ENCODE measurements at regions not wholly inside any gene's neighbourhood (a gene's known extent, or its start where the extent isn't known, plus 50 kb on each side); places are given as distances from the start of the nearest gene placed in this dataset.

GRCh38 chr3:28673446-28673845, 324.8 kb upstream of the AZI2 start:
- DNase-seq: no peak
- Histone ChIP-seq H3K4me3 (no peak overlapping the region), H3K9me3 (replicated peaks) (no peaks in the 10 kb centered on the region), H3K4me1 (no peaks in the 10 kb centered on the region; the same call in 1 of the 2 replicates), H3K27me3 (no peaks in the 10 kb centered on the region), H3K27ac (no peak overlapping the region), H3K36me3 (no peaks in the 10 kb centered on the region)

- no peak for DNase-seq
- no peak overlapping the region for H3K27ac ChIP-seq
- H3K27me3 ChIP-seq: no peaks in the 10 kb centered on the region
- H3K36me3 ChIP-seq: no peaks in the 10 kb centered on the region
- H3K4me3 ChIP-seq: no peak overlapping the region
- H3K9me3 ChIP-seq (replicated peaks): no peaks in the 10 kb centered on the region
- H3K4me1 ChIP-seq: no peaks in the 10 kb centered on the region; the same call in 1 of the 2 replicates
These were observed 325.6 kb upstream of the AZI2 start for GRCh38 chr3:28674212-28674611.

DNA sequence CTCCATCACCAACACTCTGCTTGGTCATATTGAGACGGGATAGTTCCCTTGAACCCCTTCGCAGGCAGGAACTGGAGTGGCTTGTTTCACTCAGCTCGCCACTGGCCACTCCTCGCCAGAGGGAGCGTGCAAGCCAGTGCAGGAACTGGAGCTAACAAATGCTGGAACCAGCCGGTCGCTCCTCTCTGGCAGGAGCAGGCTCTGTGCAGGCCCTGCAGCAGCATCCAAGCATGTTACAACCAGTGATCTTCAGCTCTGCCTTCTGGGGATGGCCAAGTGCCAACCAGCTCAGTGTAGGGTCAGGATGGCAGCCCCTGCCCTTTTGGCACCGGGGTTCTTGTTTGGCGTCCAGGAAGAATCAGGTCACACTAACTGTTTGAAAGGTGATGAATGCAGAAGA, 329.0 kb upstream of the AZI2 start:
- H3K27ac ChIP-seq: no peak overlapping the region
- no peaks in the 10 kb centered on the region for H3K36me3 ChIP-seq
- H3K9me3 ChIP-seq (replicated peaks): no peaks in the 10 kb centered on the region
- DNase-seq: no peak
- H3K27me3 ChIP-seq: no peaks in the 10 kb centered on the region
- no peaks in the 10 kb centered on the region; the same call in 1 of the 2 replicates for H3K4me1 ChIP-seq
- H3K4me3 ChIP-seq: no peak overlapping the region

DNA sequence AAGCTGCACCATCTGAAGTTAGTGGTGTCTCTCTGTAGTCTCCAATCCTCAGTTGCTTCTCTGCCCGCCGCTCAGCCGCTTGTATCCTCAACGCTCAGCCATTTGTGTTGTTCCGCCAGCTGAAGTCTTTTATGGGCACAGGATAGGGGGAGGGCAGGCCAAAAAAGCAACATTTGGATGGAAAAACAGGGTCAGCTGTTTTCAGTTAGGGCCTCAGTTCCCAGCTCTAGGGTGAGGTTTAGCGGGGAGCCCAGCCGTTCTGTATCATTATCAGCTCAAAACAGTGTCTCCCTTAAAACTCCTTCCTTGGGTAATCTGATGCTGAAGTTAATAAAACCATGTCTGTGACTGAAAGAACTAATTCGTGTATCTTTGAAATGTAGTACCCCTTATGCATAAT, 329.5 kb upstream of the AZI2 start:
- Histone ChIP-seq H3K9me3 (replicated peaks) (no peaks in the 10 kb centered on the region), H3K4me1 (no peaks in the 10 kb centered on the region; the same call in 1 of the 2 replicates), H3K4me3 (no peak overlapping the region), H3K27ac (no peak overlapping the region), H3K27me3 (no peaks in the 10 kb centered on the region), H3K36me3 (no peaks in the 10 kb centered on the region)
- no peak for DNase-seq

DNA sequence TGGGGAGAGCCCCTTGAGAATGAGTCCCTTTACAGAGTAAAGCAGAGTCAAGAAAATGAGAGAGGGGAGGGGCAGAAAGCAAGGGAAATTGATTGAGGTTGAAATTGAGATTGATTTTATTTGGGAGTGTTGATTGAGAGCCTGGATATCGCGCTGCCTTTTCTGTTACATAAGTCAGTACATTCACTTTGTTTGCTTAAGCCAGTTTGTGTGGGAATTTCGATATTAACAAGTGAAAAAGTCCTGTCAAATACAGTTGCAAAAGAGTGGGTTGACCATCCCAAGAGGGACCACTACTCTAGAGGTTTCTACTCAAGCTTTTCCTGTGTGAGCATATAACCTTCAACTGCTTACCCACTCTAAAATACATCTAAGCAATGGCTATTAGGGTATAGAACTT, 331.4 kb upstream of the AZI2 start:
- H3K27ac ChIP-seq: no peak overlapping the region
- H3K36me3 ChIP-seq: no peaks in the 10 kb centered on the region
- no peaks in the 10 kb centered on the region for H3K27me3 ChIP-seq
- no peak overlapping the region for H3K4me3 ChIP-seq
- no peak for DNase-seq
- H3K9me3 ChIP-seq (replicated peaks): no peaks in the 10 kb centered on the region
- H3K4me1 ChIP-seq: no peaks in the 10 kb centered on the region; the same call in 1 of the 2 replicates

GRCh38 chr3:28682121-28682520, 333.5 kb upstream of the AZI2 start:
- no peaks in the 10 kb centered on the region; the same call in 1 of the 2 replicates for H3K4me1 ChIP-seq
- H3K9me3 ChIP-seq (replicated peaks): no peaks in the 10 kb centered on the region
- H3K27ac ChIP-seq: no peak overlapping the region
- no peaks in the 10 kb centered on the region for H3K27me3 ChIP-seq
- no peaks in the 10 kb centered on the region for H3K36me3 ChIP-seq
- DNase-seq: no peak
- H3K4me3 ChIP-seq: no peak overlapping the region

DNA sequence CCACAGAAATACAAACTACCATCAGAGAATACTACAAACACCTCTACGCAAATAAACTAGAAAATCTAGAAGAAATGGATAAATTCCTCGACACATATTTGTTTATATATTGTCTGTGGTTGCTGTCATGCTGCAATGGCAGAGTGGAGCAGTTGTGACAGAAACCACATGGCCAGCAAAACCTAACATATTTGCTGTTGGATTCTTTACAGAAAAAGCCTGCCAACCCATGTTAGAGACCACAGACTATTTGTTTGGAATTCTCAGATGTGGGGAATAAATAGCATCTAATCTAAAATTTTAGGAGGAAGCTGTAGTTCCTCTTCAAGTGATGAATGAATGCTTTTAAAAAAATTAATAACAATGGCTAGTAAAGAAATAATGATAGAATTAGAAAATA, 341.6 kb upstream of the AZI2 start:
- Histone ChIP-seq H3K27me3 (no peaks in the 10 kb centered on the region), H3K27ac (no peak overlapping the region), H3K4me3 (no peak overlapping the region), H3K36me3 (no peaks in the 10 kb centered on the region), H3K9me3 (replicated peaks) (no peaks in the 10 kb centered on the region), H3K4me1 (no peaks in the 10 kb centered on the region; the same call in 1 of the 2 replicates)
- DNase-seq: no peak

GRCh38 chr3:28698706-28699105, 350.1 kb upstream of the AZI2 start:
- H3K9me3 ChIP-seq (replicated peaks): no peaks in the 10 kb centered on the region
- H3K27ac ChIP-seq: no peak overlapping the region
- peak in 1 of 2 experiments; percentile 34 for DNase-seq
- H3K27me3 ChIP-seq: no peaks in the 10 kb centered on the region
- H3K36me3 ChIP-seq: no peaks in the 10 kb centered on the region
- H3K4me1 ChIP-seq: peaks cover 6% of the 10 kb centered on the region
- H3K4me3 ChIP-seq: no peak overlapping the region

DNA sequence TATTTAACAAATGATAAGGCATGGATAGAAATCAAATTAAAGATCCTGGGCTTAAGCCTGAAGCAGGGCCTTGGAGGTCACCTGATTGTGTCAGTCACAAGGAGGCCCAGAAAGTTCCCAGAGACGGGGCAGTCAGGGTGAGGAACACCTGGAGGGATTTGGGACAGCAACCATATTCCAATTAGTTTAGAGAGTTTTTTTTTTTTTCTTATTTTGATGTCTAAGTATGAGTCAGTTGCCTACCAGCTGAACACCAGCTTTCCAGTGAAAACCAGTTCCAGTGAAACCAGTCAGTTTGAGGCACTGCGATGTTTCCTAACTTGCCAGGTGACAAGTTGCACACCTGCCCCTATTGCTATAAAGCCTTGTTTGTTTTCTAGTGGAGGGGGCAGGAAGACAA, 350.7 kb upstream of the AZI2 start:
- no peaks in the 10 kb centered on the region for H3K36me3 ChIP-seq
- H3K4me1 ChIP-seq: peaks cover 6% of the 10 kb centered on the region
- H3K27ac ChIP-seq: no peak overlapping the region
- H3K9me3 ChIP-seq (replicated peaks): no peaks in the 10 kb centered on the region
- peak in 1 of 2 experiments; percentile 24 for DNase-seq
- no peaks in the 10 kb centered on the region for H3K27me3 ChIP-seq
- H3K4me3 ChIP-seq: no peak overlapping the region

DNA sequence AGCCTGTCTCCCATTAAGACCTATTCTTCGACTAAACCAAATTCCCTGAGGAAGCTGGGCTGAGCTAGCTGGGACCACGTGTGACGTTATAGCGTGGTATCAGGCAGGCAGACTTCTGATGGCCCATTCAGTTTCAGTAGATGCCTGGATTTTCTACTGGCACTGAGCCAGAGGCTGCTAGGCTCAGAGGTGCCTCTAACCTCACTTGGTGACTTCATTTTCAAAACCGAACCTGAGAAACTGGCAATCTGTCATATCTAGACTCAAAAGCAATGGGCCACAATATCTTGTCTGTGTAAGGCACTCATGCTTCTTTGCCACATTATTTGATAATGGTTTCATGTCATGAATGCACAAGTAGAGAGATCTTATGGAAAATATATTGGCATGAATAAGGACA, 352.1 kb upstream of the AZI2 start:
- H3K27ac ChIP-seq: no peak overlapping the region

GRCh38 chr3:28703843-28704242, 355.2 kb upstream of the AZI2 start:
- H3K27me3 ChIP-seq: no peaks in the 10 kb centered on the region
- no peaks in the 10 kb centered on the region for H3K36me3 ChIP-seq
- H3K9me3 ChIP-seq (replicated peaks): no peaks in the 10 kb centered on the region
- DNase-seq: no peak
- H3K27ac ChIP-seq: no peak overlapping the region
- H3K4me3 ChIP-seq: no peak overlapping the region
- H3K4me1 ChIP-seq: peaks cover 6% of the 10 kb centered on the region

More for the DNA sequence above, 352.1 kb upstream of the AZI2 start:
- peaks cover 6% of the 10 kb centered on the region for H3K4me1 ChIP-seq
- H3K27me3 ChIP-seq: no peaks in the 10 kb centered on the region
- no peaks in the 10 kb centered on the region for H3K9me3 ChIP-seq (replicated peaks)
- no peaks in the 10 kb centered on the region for H3K36me3 ChIP-seq
- H3K4me3 ChIP-seq: no peak overlapping the region
- peak in 1 of 2 experiments; percentile 16 for DNase-seq

DNA sequence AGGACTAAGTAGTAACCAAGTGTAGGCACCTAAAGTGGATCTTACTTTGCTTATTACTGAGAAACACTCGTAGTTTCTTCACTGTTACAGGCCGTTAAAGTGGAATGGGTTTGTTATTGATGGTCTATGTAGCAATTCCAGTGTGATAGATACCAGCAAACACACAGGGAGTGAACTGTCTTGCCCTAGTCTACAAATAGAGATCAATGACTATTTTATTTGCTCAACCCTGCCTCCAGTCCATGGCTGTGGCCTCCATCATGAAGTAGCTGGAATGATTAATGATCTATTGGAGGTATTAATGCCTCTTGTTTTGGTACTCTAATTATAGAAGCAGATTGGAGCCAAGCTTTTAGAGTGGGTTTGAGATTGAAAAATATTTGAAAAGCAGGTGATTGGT, 362.7 kb upstream of the AZI2 start:
- Histone ChIP-seq H3K4me1 (no peaks in the 10 kb centered on the region), H3K36me3 (no peaks in the 10 kb centered on the region), H3K4me3 (no peak overlapping the region), H3K27me3 (no peaks in the 10 kb centered on the region), H3K27ac (no peak overlapping the region), H3K9me3 (replicated peaks) (no peaks in the 10 kb centered on the region)
- no peak for DNase-seq

DNA sequence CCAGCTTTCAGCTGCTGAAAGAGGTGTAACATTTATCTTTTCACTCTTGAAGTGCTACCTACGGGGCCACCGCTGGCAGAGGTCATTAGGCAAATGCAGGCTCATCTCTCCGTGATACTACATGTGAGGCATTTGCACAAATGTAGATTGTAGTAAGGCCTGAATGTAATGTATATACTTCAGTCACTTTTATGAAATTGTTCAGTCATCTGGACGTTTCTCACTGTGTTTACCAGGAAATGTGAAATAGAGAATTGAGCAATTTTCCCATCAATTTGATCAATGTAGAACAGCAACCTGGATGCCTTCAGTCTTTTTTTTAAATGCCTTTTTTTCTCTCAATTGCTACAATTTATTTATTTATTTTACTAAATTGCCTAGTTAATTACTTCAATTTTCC, 368.3 kb upstream of the AZI2 start:
- Histone ChIP-seq H3K9me3 (replicated peaks) (no peaks in the 10 kb centered on the region), H3K27ac (no peak overlapping the region), H3K4me1 (no peaks in the 10 kb centered on the region), H3K36me3 (no peaks in the 10 kb centered on the region), H3K27me3 (no peaks in the 10 kb centered on the region), H3K4me3 (no peak overlapping the region)
- DNase-seq: no peak

DNA sequence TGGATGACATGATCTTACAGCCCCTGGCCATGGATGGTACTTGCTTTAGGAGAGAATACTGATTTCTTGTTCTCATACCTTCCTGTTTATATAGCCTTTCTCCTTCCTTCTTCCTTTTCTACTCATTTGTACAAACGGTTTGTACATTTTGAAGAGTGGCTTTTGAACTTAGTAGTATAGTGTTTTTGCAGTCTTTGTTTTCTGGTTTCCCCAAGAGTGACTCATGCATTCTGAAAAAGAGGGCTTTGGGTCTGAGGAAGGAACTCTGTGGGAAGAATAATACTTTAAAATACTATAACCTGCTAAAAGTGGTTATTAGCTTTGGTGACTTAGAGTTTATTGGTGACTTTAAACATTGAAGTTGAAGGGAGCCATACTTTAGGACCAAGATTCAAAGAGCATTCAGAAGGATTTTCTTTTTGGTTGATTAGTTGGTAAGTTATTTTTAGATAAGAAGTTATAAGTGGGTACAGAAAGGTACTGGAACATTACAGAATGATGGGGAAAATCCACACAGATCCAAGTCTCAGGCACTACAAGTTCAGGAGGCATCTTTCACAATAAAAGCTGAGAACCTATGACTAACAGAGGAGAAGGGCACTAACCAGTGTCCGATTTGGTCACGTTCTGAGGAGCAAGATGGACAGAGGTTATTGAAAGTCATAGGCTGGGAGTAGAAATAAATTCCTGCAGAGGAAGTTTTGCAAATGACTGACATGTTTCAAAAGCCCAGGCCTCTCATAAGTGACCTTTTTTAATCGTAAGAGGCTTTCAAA, 369.6 kb upstream of the AZI2 start:
- Histone ChIP-seq H3K27ac (no peak overlapping the region), H3K27me3 (no peaks in the 10 kb centered on the region), H3K9me3 (replicated peaks) (no peaks in the 10 kb centered on the region), H3K4me1 (no peaks in the 10 kb centered on the region), H3K36me3 (no peaks in the 10 kb centered on the region), H3K4me3 (no peak overlapping the region)
- DNase-seq: no peak

DNA sequence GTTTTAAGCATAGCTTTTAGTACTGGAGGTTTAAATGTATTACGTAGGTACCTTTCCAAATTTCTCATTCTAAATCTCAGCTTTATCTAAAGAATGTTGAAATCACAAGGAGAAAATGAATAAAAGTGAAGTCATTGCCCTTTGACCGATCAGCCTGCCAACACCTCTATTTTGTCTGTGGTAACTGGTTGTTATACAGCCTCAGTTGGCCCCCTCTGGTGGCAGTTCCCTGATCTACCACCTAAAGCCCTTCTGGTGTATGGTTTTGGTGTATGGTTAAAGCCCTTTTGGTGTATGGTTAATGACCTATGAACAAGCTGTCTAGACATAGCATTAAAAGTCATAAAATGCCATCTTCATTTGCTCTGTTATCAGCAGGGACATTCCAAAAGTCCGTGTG, 378.2 kb upstream of the AZI2 start:
- H3K9me3 ChIP-seq (replicated peaks): no peaks in the 10 kb centered on the region
- no peaks in the 10 kb centered on the region for H3K27me3 ChIP-seq
- H3K4me1 ChIP-seq: no peaks in the 10 kb centered on the region
- no peak overlapping the region for H3K27ac ChIP-seq
- no peak overlapping the region for H3K4me3 ChIP-seq
- no peaks in the 10 kb centered on the region for H3K36me3 ChIP-seq
- peak; percentile 52 to 70 for DNase-seq

DNA sequence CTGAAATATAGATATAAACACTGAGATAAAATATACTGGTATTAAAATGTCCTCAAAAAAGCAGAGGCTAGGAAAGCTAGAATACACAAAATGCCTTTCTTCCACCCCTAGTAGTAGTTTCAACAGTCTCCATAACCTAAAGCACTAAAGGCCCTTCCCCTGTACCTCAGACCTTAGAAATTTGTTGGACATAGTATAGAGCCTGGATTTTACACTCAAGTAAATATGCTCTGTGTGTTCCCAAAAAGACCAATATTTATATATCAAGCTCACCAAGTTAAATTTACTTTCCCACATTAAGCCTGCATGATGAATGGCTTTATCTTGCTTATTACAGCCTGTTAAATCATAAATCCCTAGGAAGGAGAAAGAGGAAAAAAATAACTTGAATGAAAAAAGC, 378.7 kb upstream of the AZI2 start:
- Histone ChIP-seq H3K9me3 (replicated peaks) (no peaks in the 10 kb centered on the region), H3K27ac (no peak overlapping the region), H3K4me3 (no peak overlapping the region), H3K4me1 (no peaks in the 10 kb centered on the region), H3K27me3 (no peaks in the 10 kb centered on the region), H3K36me3 (no peaks in the 10 kb centered on the region)
- DNase-seq: no peak
